ENCODE measurements at regions not wholly inside any gene's neighbourhood (a gene's known extent, or its start where the extent isn't known, plus 50 kb on each side); places are given as distances from the start of the nearest gene placed in this dataset.

DNA sequence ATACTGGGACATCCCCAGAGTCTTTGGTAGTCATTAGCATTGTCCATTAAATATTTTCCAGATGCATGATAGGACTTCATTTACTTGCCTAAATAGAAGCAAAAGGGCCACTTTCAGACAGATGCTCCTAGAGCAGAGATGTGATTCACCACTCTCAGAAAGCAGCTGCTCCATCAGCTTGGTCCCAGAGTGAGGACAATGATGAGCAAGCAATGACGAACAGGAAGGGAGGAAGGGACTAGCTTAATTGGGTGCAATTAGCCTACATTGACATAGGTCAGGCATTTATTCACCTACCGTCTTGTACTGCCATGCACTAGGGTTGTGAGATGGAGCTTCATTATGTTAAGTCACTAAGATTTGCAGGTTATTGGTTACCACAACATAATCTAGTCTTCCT is 85.1 kb upstream of the PLXNA2 start:
- no peak overlapping the region for H3K4me3 ChIP-seq (ENCODE audit: low read depth, low read length)
- H3K27ac ChIP-seq = no peak overlapping the region
- TF ChIP-seq CTCF (IDR thresholded peaks at IDR 0.05; ENCODE audit: low read depth, low read length) = no peak
- DNase-seq = no peak
- no peaks in the 10 kb centered on the region for H3K36me3 ChIP-seq
- peaks cover 16% of the 10 kb centered on the region for H3K27me3 ChIP-seq (ENCODE audit: insufficient read depth, low read depth, severe bottlenecking)
- no peaks in the 10 kb centered on the region for H3K9me3 ChIP-seq (ENCODE audit: severe bottlenecking)

- H3K27ac ChIP-seq = no peak overlapping the region
- no peak overlapping the region for H3K4me3 ChIP-seq (ENCODE audit: low read depth, low read length)
- H3K9me3 ChIP-seq (ENCODE audit: severe bottlenecking) = no peaks in the 10 kb centered on the region
- H3K27me3 ChIP-seq (ENCODE audit: insufficient read depth, low read depth, severe bottlenecking) = peaks cover 9% of the 10 kb centered on the region
- TF ChIP-seq CTCF (IDR thresholded peaks at IDR 0.05; ENCODE audit: low read depth, low read length) = no peak
- H3K36me3 ChIP-seq = no peaks in the 10 kb centered on the region
- DNase-seq = no peak
Measured at GRCh38 chr1:208332036-208332773, 88.0 kb upstream of the PLXNA2 start.

- Histone ChIP-seq H3K27me3 (ENCODE audit: insufficient read depth, low read depth, severe bottlenecking) (peaks cover 9% of the 10 kb centered on the region), H3K36me3 (no peaks in the 10 kb centered on the region), H3K4me3 (ENCODE audit: low read depth, low read length) (no peak overlapping the region), H3K9me3 (ENCODE audit: severe bottlenecking) (no peaks in the 10 kb centered on the region), H3K27ac (no peak overlapping the region)
- TF ChIP-seq CTCF (IDR thresholded peaks at IDR 0.05; ENCODE audit: low read depth, low read length) = no peak
- peak; percentile 16 for DNase-seq
Measured at GRCh38 chr1:208332774-208333126, 88.6 kb upstream of the PLXNA2 start.

GRCh38 chr1:208333676-208334075 is 89.5 kb upstream of the PLXNA2 start:
- TF ChIP-seq CTCF (IDR thresholded peaks at IDR 0.05; ENCODE audit: low read depth, low read length) = no peak
- DNase-seq = no peak
- no peak overlapping the region for H3K27ac ChIP-seq
- peaks cover 3% of the 10 kb centered on the region for H3K27me3 ChIP-seq (ENCODE audit: insufficient read depth, low read depth, severe bottlenecking)
- no peak overlapping the region for H3K4me3 ChIP-seq (ENCODE audit: low read depth, low read length)
- H3K36me3 ChIP-seq = no peaks in the 10 kb centered on the region
- H3K9me3 ChIP-seq (ENCODE audit: severe bottlenecking) = no peaks in the 10 kb centered on the region

- Histone ChIP-seq H3K27me3 (ENCODE audit: insufficient read depth, low read depth, severe bottlenecking) (peaks cover 3% of the 10 kb centered on the region), H3K27ac (no peak overlapping the region), H3K4me3 (ENCODE audit: low read depth, low read length) (no peak overlapping the region), H3K36me3 (no peaks in the 10 kb centered on the region), H3K9me3 (ENCODE audit: severe bottlenecking) (no peaks in the 10 kb centered on the region)
- DNase-seq = no peak
- no peak for TF ChIP-seq CTCF (IDR thresholded peaks at IDR 0.05; ENCODE audit: low read depth, low read length)
Measured at GRCh38 chr1:208335371-208336136, 91.4 kb upstream of the PLXNA2 start.

Data from WERI-Rb-1 (cell line).